Mucosa of gallbladder (tissue), 1 donor: ENCODE measurements at regions not wholly inside any gene's neighbourhood (a gene's known extent, or its start where the extent isn't known, plus 50 kb on each side); places are given as distances from the start of the nearest gene placed in this dataset.

Experiments used
- DNase-seq: peaks from one replicate; pipeline ENCODE4 v3.0.0-alpha.2; 2020; ENCODE audit warnings: low spot score
- donor health status: DM: no; HTN: no; CAD: no.

DNA sequence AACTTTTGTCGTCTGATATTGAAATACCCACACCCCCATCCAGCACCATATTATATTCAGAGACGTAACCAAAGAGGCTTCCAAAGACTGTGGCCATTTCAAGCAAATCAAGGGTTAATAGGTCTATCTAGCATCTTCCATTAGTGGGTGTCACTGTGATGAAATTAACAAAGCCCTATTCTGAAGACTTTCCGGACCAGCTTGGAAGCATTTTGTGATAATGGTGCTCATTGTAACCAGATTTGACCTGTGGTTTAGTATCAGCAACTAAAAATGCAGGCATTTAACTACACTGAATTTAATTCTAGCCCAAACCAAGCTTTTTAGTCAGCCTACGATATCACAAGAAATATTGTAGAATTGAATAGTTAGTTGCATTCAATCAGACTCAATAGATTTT is 309.7 kb upstream of the TENM3 start:
- DNase-seq = no peak

- no peak for DNase-seq
These were observed 304.6 kb upstream of the TENM3 start for GRCh38 chr4:181938631-181939030.

DNA sequence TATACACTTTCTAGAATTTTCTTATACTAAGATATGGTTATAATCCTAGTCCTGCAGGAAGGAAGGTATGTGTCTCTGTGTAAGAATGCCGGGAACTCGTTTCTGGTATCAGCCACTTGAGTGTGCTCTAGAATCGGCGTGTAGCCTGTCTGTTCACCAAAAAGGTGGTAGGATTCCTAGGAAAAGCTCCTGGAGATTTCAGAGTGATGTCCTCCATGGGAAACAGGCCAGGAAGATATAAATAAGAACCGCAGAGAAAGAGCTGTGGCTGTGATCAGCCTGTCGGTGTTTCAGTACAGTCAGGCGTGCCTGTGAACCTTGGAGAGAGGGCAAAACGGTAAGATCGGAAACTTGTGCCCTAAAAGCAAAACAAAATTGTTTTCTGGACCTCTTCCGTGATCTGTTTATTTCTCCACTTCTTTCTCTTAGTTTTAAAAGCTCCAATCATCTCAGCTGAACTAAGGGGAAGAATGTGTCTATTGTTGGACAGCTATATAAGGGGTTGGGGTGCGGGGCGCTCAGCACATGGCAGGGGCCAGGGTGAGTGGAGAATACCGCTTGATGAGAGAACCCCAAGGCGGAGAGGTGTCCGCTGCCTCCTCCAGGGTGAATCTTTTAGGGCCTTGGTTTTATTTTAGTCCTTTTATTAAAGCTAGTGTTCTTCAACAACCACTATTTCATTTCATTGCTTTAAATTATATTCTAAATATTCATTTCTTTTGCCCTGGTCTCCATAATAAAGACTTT is 303.8 kb upstream of the TENM3 start:
- DNase-seq = no peak

DNA sequence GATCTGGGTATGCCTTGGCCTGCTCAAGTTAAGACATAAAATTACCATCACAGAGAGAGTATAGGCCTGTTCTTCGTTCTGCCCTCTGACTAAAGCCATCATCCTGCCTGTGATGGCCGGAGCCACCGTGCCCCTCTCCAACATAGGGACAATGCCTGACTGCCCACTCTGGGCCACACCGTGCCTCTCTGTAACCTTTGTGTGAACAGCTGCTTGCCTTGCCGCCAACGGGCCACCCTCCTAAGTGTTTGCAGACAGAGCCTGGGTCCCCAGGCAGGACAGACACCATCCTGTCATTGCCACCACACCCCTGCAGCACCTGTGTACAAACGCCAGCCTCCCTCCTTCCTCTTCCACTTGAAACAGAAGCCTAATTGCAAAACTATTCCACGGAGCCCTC is 298.7 kb upstream of the TENM3 start:
- DNase-seq = no peak

DNA sequence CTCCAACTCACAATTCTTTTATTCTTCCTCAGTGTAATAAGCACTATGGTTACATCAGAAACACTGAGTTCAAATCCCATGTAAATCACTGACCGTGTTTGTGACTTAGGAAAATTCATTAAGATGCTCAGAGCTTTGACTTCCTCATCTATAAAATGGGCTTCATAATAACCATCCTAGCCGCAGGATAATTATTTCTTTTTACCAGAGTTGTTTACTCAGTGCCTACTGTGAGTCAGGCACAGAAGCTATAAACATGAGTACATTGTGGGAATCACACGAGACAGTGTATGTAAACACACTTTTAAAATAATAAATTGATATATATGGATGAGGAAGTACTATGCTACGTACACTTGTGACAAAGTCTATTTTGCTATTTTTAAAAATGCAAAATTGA is 296.3 kb upstream of the TENM3 start:
- DNase-seq = no peak

- DNase-seq = no peak
These were observed 294.3 kb upstream of the TENM3 start for GRCh38 chr4:181948839-181949382.

- no peak for DNase-seq
These were observed 293.4 kb upstream of the TENM3 start for GRCh38 chr4:181949704-181950312.

DNA sequence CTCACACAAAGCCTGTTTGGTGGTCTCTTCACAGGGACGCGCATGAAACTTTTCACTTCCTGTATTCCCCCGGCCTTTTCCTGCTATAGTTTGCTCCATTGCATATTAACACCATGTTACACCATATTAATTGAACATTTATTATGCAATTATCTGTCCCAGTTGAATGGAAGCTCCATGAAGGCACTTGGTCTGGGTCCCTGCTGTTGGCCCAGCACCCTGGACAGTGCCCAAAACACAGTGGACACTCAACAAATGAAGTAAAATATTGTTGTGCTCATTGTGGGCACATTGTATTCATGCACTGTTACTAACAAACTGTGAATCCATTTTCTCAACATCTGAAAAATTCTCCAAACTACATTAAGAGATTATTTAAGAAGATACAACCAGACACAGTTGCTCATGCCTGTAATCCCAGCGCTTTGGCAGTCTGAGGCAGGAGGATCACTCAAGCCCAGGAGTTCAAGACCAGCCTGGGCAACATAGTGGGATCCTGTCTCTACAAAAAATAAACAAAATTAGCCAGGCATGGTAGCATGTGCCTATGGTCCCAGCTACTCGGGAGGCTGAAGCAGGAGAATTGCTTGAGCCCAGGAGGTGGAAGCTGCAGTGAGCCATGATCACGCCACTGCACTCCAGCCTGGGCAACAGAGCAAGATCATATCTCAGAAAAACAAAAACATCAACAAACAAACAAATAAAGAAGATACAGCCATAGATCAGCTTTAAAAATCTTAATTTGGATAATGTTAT is 292.7 kb upstream of the TENM3 start:
- DNase-seq = no peak

DNA sequence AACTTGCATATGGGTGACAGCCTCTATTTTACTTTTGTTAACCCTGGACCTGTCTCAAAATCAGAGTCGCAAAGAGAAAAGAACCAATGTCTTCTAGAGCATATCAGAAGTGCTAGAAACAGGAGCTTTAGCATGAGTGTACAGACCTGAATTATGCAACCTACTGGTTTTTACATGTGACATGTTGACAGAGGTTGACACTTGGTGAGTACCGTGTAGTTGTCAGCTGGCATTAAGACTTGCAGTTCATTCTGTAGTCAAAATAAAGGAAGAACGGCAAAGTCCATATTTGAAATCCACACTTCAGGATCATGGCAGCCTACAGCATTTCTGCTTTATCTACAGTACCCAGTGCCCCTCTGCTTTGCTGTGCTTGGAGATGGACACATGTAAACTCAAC is 291.9 kb upstream of the TENM3 start:
- no peak for DNase-seq

- peak; percentile 70 for DNase-seq
These were observed 290.7 kb upstream of the TENM3 start for GRCh38 chr4:181952478-181952877.

DNA sequence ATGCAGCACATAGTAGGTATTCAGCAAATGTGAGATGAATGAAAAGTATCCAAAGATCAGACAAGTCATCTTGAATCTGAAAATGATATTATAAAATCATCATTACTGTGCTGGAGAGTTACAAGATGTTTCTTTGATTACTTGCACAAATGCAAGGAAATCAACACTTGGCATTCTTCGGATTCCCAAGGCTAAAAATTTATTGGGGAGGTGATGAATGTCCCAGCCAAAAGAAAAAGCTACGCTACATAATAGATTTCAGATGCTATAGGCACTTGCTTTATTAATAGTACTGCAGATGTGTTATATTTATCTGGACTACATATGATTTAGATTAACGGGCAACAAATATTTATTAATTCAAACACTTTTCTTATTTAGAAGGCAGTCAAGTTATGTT is 286.7 kb upstream of the TENM3 start:
- DNase-seq = no peak

GRCh38 chr4:181957088-181957487 is 286.1 kb upstream of the TENM3 start:
- peak; percentile 18 for DNase-seq

DNA sequence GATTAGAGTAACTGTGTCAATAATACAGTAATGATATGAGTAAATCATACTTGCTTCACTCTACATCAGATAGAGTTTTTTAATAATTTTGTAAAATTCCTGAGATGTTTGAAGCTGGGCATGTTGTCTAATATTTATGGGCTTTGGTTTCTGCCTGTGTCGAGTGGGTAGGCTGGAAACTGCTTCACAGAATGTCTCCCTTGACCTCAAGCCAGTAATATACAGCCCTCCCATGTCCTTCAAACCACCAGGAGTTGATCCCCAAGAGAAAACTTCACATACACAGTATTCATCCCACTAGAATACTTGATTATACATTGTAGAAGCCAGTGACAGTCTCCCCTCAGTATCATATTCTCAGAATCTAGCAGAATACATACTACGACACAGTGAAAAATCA is 284.8 kb upstream of the TENM3 start:
- DNase-seq = no peak

DNA sequence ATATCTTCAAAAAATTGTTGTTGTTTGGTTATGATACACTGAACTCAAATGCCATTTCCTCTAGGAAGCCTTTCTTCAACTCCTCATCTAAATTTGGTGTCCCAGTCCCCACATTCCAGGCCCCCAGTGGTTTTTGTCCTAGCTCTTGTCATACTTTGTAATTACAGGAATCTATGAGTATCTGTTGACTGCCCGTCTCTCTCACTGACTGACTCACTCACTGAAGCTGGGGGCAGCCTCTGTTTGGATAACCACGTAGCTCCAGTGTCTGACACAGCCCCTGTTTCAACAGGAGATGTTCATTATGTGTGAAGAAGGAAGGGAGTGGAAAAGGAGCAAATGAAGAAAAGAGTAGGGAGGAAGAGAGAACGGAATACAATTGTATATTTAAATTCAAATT is 284.1 kb upstream of the TENM3 start:
- DNase-seq = no peak

- no peak for DNase-seq
These were observed 282.8 kb upstream of the TENM3 start for GRCh38 chr4:181960384-181960783.

GRCh38 chr4:181962321-181962720 is 280.9 kb upstream of the TENM3 start:
- no peak for DNase-seq

- DNase-seq = no peak
These were observed 278.5 kb upstream of the TENM3 start for GRCh38 chr4:181964731-181965130.

- no peak for DNase-seq
These were observed 277.1 kb upstream of the TENM3 start for GRCh38 chr4:181966104-181966551.

- no peak for DNase-seq
These were observed 275.8 kb upstream of the TENM3 start for GRCh38 chr4:181967401-181967800.

DNA sequence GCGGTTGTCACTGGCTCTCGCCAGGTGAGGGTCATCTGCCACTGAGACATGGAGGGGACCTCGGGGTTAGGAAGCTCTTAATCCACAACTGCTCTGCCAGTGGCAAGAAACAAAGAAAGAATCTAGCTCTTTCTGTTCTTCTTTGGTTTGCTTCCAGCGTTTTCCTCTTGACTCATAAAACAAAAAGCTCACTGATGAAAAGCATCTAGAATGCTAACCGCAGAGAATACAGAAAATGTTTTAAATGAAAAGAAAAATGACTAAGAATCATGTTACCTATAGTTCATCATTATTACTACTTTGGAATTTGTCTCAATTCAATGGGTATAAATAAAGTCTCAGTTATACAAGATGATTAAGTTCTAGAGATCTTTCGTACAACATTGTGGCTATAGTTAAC is 274.8 kb upstream of the TENM3 start:
- no peak for DNase-seq

- no peak for DNase-seq
These were observed 274.1 kb upstream of the TENM3 start for GRCh38 chr4:181969151-181969550.

DNA sequence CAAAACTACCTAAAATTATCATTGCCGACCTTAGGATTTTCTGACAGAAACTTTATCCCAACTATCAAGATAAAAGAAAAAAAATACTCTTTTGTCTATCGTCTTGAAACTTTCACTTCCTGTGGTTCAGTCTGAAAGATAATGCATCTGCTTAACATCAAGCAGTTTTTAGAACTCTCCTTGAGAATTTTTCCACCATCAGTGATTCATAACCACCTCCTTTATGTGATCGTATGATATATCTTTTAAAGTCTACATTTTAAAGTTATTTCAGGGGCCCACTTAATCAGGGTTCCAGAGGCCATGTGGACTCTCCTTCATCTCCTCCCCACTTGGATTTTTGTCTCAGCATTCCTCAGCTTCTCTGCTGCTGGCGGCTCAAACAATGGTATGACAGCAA is 272.8 kb upstream of the TENM3 start:
- no peak for DNase-seq

GRCh38 chr4:181971411-181971810 is 271.8 kb upstream of the TENM3 start:
- DNase-seq = no peak
